CD4-positive, alpha-beta T cell treated with Interferon alpha-2 for 1 hour (primary cell): ENCODE measurements at regions not wholly inside any gene's neighbourhood (a gene's known extent, or its start where the extent isn't known, plus 50 kb on each side); places are given as distances from the start of the nearest gene placed in this dataset.
"Not testable (repeated sequence)": the region's sequence is repeated elsewhere in the genome, so short reads cannot be mapped to it uniquely, and the experiment has no call there.

Experiments
- DNase-seq, 2 donors: peaks; one replicate each; pipeline ENCODE4 v3.0.0-alpha.2; 2020 to 2022

DNA sequence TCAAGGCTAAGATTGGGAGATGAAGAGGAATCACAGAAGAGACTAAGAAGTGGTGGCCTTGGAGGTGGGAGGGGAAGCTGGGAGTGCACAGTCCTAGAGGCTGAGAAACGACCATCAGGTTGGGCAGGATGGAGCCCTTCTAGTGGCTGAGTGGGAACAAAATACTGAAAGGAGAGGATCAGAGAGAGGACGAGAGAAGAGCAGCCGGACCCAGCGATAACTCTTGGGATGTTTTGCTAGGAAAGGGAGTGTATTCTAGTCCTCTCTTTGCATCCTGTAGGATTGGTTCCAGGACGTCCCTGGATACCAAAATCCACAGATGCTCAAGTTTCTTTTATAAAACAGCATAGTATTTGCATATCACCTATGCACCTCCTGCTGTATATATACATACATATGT lies 143.8 kb downstream of the CRLF3 start:
- DNase-seq: not testable (repeated sequence)

DNA sequence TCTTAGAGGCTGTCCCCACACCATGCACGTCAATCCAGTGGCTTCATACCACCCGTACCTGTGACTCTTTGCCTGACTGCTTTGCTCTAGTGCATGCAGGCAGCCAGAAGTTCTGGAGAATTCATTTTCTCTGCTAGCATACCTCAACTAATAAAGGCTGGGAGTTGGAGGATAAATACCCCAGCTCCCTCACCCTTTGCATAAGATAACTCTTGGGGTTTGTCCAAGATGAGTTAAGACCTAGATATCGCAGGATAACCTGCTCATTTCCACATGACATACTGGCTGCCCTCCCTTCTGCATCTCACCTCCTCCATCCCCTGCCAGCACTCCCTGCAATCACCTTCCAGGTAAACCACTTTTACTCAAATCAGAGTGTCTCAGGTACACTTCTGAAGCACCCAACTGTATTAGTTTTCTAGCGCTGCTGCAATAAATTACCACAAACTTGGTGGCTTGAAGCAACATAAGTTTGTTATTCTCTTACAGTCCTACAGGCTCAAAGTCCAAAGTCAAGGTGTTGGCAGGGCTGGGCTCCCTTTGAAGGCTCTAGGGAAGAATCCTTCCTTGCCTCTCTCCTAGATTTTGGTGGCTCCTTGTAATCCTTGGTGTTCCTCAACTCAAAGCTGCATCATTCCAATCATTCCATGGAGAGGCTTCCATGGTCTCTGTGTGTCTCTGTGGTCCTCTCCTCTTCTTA lies 146.8 kb downstream of the CRLF3 start:
- no peak for DNase-seq

DNA sequence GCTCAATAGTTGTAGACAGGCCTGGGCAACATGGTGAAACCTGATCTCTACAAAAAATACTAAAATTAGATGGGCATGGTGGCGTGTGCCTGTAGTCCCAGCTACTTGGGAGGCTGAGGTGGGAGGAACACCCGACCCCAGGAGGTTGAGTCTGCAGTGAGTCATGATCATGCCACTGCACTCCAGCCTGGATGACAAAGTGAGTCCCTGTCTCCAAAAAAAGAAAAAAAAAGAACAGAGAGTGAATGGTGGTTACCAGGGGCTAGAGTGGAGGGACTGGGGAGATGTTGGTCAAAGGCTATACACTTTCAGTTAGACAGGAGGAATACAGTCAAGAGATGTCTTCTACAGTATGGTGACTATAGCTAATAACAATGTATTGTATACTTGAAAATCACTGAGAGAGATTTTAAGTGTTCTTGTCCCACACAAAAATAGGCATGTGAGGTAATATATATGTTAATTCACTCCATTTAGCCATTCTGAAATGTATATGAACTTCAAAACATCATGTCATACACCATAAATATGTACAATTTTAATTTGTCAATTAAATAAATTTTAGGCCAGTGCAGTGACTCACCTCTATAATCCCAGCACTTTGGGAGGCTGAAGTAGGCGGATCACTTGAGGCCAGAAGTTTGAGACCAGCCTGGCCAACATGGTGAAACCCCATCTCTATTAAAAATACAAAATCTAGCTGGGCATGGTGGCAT lies 148.6 kb downstream of the CRLF3 start:
- DNase-seq: not testable (repeated sequence)

DNA sequence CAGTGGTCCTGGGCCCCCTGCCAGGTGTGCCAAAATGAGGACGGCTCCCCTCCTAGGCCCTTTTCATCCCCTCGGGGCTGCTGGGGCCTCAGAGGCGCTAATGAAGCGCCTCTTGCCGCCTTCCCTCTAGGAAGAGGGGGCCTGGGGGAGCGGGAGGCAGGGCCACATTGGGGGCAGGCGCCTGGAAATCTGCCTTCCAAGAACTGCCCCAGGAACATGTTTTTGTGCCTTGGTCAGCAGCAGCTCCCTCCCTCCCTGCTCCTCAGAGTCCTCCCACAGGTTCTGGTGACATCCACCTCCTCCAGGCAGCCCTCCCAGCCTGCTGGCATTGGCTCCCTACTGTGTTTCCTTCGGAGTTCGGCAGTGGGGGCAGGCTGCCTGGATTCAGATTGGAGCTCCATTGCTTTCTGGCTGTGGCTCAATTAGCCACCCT lies 155.3 kb downstream of the CRLF3 start:
- not testable (repeated sequence) for DNase-seq

DNA sequence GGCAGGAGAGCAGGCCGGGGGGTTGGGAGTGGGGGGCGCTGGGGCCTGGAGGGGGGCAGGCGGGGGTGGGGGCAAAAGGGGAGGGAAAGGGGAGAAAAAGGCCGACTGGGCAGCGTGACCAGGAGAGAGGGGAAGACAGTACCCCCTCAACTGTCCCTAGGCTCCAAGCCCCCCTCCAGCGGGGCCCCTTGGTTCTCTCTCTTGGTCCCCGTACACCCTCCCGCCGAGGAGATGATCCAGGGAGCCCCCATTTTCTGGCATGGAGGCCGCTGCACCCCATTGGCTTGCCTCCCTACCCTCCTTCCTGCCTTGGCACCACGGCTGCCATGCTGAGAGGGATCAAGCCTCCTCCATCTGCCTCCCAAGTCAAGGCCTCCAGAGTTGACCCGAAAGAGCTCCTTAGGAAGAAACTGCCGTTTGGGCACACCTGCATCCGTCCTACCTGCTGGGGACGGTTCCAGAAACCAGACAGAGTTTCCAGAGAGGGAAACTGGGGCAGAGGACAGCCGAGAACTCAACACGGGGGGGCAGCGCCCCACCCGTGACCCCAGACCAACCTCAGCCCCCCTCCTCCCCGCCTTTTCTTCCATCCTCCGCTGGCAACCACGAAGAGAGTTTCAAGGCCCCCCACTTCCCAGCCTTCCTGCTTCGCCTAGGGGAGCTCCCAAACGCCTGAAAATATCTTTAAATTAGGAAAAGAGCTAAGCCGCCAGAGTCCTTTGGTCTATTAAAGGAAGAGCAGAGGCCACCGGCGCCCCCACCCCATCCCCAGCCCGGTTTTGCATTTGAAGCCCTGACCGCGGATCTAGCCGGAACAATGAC lies 155.9 kb downstream of the CRLF3 start:
- not testable (repeated sequence) for DNase-seq

DNA sequence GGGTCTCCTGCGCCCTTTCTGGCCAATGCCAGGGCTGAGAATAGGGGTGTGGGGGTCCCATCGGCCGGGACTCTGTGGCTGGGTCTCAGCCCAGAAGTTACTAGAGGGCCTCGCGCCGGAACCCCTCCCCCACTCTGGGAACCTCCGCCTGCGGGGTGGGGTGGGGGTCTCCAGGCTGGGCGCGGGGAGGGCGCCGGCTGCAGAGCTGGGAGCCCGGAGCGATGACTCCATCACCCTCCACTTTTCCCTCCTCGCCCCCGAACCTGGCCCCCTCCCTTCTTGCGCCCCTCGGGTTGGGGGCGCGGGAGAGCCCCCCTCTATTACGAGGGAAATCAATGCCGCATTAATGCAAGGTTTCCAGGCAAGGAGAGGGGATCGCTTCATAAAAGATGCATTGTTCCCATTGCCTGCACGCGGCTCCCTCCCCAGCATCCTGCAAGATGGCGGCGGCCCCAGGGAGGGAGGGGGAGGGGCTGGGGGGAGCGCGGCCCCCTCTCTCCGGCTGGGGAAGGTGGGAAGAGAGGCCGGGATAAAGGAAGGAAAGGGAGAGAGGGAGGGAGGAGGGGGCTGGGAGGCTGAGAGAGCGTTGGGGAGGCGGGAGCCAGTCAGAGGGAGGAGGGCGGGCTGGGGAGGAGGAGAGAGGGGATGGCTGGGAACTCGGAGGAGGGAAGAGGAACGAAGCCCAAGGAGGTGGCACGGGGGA lies 156.7 kb downstream of the CRLF3 start:
- not testable (repeated sequence) for DNase-seq

DNA sequence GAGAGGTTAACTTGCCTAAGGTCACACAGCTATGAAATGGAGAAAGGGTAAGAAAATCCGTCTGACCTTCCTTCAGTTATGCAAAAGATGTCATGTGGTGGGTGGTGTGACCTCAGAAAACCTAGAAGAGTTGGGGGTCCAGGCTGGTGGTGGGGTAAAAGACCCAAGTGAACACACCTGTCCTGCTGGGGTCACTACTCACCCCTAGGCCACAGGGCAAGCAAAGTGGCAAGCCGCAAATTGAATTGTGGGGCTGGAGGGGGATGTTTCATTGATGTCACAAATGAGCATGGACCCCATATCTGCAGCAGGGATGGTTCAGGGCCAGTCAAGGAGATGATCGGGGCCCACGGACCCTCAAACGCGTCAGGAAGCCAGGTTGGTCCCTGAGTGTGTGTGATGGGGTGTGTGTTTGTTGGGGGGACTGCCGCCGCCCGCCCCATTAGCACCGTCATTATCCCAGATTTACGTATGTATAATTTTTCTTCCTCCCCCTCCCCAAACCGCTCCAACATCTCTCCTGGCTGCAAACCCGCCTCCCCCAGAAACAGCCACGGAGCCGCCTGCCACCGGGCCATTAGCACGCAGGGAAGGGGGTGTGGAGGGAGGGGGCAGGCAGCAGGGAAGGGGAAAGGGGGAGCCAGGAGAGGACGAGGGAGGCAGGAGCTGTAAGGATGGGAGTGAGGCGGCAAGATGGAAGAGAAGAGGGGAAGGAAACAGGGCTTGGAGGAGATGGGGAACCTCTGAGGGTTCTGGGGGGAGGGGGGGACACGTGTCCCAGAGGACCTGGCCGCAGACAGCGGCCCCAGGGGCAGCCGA lies 157.4 kb downstream of the CRLF3 start:
- not testable (repeated sequence) for DNase-seq

DNA sequence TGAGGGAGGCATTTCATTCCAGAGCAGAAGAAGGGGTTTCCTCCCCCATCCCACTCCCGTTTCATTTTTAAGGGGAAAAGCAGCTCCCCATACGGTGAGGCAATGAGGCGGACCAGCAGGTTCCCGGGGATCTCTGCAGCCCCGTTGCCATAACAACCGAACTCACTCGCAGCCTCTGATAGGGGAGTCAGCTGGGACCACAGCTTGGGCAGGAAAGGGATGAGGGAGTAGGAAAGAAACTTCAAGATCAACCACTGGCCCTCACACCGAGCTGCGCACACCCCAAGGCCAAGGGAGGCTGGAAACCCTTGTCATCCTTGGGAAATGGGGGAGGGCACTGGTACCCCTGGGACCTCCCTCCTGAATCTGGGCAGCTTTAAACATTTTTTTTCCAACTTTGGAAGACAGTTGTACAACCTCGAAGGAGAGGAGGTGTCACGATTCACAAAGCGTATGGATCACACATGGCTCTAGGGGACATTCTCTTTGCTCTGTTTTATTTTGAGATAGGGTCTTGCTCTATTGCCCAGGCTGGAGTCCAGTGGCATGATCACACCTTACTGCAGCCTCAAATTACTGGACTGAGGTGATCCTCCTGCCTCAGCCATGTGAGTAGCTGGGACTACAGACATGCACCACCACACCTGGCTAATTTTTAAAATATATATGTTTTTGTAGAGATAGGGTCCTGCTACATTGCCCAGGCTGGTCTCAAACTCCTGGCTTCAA lies 160.6 kb downstream of the CRLF3 start:
- not testable (repeated sequence) for DNase-seq

DNA sequence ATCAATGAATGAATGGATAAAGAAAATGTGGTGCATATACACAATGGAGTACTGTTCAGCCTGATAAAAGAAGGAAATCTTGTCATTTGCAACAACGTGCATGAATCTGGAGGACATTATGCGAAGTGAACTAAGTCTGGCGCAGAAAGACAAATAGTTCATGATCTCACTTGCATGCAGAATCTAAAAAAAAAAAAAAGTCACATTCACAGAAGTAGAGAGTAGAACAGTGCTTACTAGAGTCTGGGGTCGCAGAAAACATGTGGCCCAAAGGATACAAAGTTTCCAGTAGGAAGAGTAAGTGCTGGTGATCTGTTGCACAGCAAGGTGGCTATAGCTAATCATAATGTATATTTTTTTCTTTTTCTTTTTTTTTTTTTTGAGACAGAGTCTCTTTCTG lies 167.3 kb downstream of the CRLF3 start:
- not testable (repeated sequence) for DNase-seq

DNA sequence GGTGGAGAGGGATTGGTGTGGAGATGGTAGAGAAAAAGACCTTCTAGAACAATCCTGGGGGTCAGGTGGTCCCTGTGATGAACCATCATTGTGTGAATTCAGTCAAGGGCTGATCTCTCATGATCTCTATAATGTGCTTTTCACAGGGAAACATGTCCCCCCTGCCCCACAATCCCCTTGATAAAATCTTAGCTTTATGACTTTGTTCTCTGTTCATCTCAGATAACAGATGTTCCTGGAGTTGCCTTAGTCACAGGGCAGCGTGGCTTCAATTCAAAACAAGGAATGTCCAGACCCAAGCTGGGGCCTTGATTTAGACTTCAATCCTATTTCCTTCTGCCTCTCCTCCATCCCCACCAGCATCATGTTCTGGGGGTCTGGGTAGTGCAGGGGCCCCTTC lies 171.5 kb downstream of the CRLF3 start:
- DNase-seq: not testable (repeated sequence)

DNA sequence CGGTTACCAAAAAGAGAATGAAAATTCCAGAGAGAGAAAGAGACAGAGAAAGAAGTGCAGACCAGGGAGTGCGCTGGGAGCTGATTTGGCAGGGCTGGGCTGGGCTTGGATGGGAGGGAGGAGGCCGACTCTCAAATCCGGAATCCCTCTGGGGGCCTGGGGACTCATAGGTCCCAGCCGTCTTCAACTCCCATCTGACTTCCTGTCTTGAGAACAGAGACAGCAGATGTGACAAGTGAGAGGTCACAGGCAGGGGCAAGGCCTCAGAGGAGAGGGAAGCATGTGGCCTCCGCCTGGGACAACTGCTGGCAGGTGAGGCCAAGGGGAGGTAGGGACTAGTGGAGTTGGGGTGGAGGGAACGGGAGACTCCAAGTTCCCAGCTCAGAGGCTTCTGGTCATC lies 172.9 kb downstream of the GOSR1 start:
- not testable (repeated sequence) for DNase-seq

DNA sequence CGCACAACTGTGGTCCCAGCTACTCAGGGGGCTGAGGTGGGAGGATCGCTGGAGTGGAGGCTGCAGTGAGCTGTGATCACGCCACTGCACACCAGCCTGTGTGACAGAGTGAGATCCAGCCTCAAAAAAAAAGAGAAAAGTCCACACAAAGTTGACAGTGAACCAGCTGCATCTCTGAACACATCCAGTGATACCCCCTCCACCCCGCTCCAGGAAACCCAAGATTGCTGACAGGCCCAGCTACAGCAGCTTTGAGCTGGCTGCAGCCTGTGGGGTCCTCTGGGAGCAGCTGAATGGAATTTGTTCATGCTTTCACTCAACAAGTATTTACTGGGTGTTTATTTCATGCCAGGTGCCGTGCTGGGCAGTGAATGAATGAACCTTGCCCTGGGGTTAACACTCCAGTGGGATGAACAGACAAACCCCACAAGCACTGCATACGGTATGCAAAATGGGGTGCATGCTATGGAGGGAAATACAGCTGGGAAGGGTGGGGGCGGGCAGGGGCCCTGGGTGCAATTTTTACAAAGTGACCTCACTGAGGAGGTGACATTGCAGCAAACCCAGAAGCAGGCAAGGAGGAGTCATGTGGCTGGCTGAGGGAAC lies 170.9 kb downstream of the GOSR1 start:
- DNase-seq: not testable (repeated sequence)

DNA sequence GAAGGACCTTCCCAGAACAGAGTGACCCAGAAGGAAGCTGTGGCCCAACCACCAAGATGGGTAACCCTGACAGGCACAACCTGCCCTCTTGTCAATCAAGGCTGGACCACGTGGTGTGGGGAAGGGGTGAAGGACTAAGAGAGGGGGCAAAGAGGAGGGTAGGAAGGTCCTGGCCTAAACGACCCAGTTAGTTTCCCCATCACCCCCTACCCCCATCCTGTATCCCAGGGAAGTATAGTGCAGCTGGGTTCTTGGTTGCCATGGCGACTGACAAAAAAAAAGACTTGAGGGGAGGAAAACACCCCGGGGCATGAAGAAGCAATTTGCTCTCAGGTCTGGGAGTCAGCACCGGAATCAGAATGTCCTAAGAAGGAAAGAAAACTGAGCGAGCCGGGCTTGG lies 168.7 kb downstream of the GOSR1 start:
- not testable (repeated sequence) for DNase-seq

DNA sequence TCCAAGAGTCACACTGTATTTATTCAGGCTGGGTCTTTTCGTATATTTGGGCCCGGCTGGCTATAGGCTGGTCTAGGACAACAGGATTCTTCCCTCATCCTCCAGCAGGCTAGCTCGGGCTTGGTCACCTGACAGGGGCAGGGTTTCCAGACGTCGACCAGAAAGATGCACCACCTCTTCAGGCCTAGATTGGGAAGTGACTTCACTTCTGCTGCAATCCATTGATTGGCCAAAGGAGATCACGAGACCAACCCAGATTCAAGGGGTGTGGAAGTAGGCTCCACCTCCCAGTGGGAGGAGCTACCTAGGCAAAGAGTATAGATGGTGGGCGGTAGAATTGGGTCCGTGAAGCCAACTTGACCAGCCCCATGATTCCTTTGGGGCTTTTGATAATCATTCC lies 167.5 kb downstream of the GOSR1 start:
- peak in 1 of 2 donors; percentile 12 for DNase-seq

DNA sequence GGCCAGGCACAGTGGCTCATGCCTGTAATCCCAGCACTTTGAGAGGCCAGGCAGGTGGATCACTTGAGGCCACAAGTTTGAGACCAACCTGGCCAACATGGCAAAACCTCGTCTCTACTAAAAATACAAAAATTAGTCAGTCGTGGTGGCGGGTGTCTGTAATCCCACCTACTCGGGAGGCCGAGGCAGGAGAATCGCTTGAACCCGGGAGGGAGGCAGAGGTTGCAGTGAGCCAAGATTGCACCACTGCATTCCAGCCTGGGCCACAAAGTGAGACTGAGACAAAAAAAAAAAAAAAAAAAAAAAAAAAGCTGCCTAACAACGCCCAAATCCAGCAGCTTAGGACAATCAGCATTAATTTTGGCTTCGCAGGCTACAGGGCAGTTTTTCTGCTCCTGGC lies 167.1 kb downstream of the GOSR1 start:
- DNase-seq: not testable (repeated sequence)

DNA sequence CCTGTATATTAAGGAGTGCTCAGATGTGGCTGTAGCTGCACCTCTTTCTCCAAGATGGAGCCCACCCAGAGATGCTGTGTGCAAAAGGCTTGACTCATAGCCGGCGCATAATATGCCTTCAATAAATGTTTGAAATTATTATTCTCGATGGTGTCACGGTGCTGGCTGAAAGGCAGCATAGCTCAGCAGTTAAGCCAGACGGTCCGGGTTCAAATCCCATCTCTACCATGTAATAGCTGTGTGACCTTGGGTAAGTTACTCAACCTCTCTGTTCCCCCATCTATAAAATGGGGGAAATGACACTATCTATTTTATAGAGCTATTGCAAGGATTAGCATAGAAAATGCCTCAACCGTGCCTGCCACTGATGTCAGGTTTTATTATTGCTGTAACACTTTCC lies 164.2 kb downstream of the GOSR1 start:
- not testable (repeated sequence) for DNase-seq

DNA sequence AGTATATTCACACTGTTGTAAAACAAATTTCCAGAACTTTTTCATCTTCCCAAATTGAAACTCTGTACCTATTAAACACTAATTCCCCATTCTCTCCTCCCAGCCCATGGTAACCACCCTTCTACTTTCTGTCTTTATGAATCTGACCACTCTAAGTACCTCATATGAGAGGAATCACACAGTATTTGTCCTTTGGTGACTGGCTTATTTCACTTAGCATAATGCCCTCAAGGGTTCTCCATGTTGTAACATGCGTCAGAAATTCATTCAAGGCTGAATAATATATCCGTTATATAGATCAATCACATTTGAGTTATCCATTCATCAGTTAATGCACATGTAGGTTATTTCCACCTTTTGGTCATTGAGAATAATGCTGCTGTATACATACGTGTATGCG lies 162.2 kb downstream of the GOSR1 start:
- not testable (repeated sequence) for DNase-seq

DNA sequence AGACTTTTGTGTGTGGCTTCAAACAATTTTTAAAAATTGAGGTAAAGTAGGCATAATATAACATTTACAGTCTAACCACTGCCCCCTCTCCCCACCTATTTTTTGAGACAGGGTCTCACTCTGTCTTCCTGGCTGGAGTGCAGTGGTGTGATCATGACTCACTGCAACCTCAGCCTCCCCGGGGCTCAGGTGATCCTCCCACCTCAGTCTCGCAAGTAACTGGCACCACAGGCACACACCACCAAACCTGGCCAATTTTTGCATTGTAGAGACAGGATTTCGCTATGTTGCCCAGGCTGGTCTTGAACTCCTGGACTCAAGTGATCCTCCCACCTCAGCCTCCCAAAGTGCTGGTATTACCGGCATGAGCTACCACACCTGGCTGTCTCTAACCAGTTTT lies 161.8 kb downstream of the GOSR1 start:
- DNase-seq: not testable (repeated sequence)

DNA sequence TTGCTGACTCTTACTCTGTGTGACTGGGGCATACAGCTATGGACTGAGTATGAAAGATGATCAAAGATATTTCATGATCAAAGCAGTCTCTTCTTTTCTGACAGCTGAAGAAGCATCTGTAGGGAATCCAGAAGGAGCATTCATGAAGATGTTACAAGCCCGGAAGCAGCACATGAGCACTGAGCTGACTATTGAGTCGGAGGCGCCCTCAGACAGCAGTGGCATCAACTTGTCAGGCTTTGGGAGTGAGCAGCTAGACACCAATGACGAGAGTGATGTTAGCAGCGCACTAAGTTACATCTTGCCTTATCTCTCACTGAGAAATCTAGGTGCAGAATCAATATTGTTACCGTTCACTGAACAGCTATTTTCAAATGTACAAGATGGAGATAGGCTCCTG lies 154.4 kb downstream of the GOSR1 start:
- not testable (repeated sequence) for DNase-seq

DNA sequence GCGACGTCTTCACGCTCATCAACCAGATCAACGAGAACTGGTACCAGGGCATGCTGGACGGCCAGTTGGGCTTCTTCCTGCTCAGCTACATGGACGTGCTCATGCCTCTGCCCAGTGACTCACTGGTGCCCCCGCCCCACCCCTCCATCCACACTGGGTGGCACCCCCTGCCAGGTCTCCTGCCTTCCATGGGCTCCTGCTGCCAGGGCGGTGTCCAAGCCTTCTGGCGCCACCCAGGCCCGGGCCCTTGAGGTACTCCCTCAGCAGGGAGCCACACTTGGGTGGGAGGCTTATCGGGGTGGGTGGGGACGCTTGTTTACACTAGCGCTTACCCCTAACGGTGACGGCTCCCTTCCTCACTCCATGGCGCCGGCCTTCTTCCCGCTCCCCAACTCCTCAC lies 148.2 kb downstream of the GOSR1 start:
- DNase-seq: not testable (repeated sequence)

DNA sequence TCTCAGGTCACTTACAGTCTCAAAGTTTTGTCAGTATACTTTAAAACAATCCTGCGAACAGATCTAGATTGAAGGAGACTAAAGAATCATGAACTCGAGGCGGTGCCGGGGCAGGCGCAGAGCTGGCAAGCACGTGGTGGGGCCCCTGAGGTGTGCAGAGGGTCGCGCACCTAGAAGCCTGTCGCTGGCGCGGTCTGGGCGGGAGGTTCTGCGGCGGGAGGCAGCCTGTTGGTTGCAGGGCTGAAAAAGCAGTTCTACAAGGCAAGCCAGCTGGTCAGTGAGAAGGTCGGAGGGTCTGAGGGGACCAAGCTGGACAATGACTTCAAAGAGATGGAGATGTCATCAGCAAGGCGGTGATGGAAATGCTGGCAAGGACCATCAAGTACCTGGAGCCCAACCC lies 147.0 kb downstream of the GOSR1 start:
- DNase-seq: not testable (repeated sequence)
